Psoas muscle (tissue), 7 donors: ENCODE measurements at regions not wholly inside any gene's neighbourhood (a gene's known extent, or its start where the extent isn't known, plus 50 kb on each side); places are given as distances from the start of the nearest gene placed in this dataset.

ENCODE experiments used
- ATAC-seq, 4 donors: fragments of 200-7000 bp; cut with Tn5 transposase; one replicate each; pipeline ENCODE4 v1.9.1; 2020; ENCODE audit warnings: moderate library complexity in 3 of 4, mild to moderate bottlenecking in 2 of 4
- DNase-seq, 2 donors: peaks; one replicate each; pipeline ENCODE4 v3.0.0-alpha.2; 2020
- H3K27ac ChIP-seq: fragments of 200-600 bp; one replicate; pipeline ENCODE4 v1.8.0; 2022
- H3K27me3 ChIP-seq, 3 donors: fragments of 200-600 bp in 1 of 3; one replicate each; pipeline versions ENCODE4 v1.6.1 to v1.8.0; 2013 to 2022; ENCODE audit warnings: low read length in 2 of 3, mild to moderate bottlenecking in 2 of 3, moderate library complexity in 1 of 3; ENCODE audit not compliant: insufficient read depth in 3 of 3
- H3K36me3 ChIP-seq, 2 donors: fragments of 200-600 bp in 1 of 2; one replicate each; pipeline versions ENCODE4 v1.6.1 to v1.8.0; 2013 to 2022; ENCODE audit warnings: low read depth in 1 of 2, mild to moderate bottlenecking in 1 of 2, moderate library complexity in 1 of 2; ENCODE audit not compliant: insufficient read depth in 1 of 2
- H3K4me1 ChIP-seq: fragments of 200-600 bp; one replicate; pipeline ENCODE4 v1.8.0; 2022
- H3K4me3 ChIP-seq: fragments of 200-600 bp; one replicate; pipeline ENCODE4 v1.8.0; 2022; ENCODE audit warnings: mild to moderate bottlenecking
- H3K9me3 ChIP-seq: fragments of 200-600 bp; one replicate; pipeline ENCODE4 v1.8.0; 2022
- CTCF ChIP-seq: fragments of 200-600 bp; IDR thresholded peaks from one replicate; pipeline ENCODE4 v1.8.0; 2022; ENCODE audit warnings: antibody characterized with exemption
- WGBS, 3 donors: extraction: QIAGEN DNeasy Blood & Tissue Kit; methylation state at CpG; one replicate each; pipeline versions ENCODE4 v1.1.6 to v1.1.7; 2013; 5-methylcytosine and 5-hydroxymethylcytosine counted together
- intact Hi-C, 2 donors: fragments of 100-400 bp; cut with DNase I; formaldehyde crosslinking; loops; one replicate each; pipeline versions ENCODE4 v1.11.0 to v1.14.2; 2022
- donor health status: healthy with polysubstance abuse.
- donor health status: DM: no; HTN: no; CAD: no; lungs with moderate emphysema.
- donor health status: Bipolar disorder and iron deficiency.
- donor health status: healthy.
- donor health status: DM: yes; HTN: yes; CAD: no.
- donor health status: DM: no; HTN: no; CAD: no.
- donor health status: DM: yes; HTN: yes; CAD: no.

GRCh38 chr1:83571536-83571935 is 427.4 kb downstream of the TTLL7 start:
- 88 to 96% (median 90%) methylated on average over 3 of the region's 3 CpGs for WGBS, 3 donors
- no peaks in the 10 kb centered on the region for H3K4me1 ChIP-seq
- DNase-seq: no peak
- no peaks in the 10 kb centered on the region for H3K27me3 ChIP-seq
- H3K9me3 ChIP-seq: no peaks in the 10 kb centered on the region
- TF ChIP-seq CTCF: no peak
- no peak overlapping the region for H3K4me3 ChIP-seq
- H3K27ac ChIP-seq: no peak overlapping the region
- intact Hi-C loops: no loop called here
- no peaks in the 10 kb centered on the region for H3K36me3 ChIP-seq
- ATAC-seq: no peak

- WGBS, 3 donors: 85 to 92% (median 85%) methylated on average over 2 of the region's 2 CpGs
- no peaks in the 10 kb centered on the region for H3K27me3 ChIP-seq
- H3K36me3 ChIP-seq: no peaks in the 10 kb centered on the region
- DNase-seq: no peak
- H3K4me1 ChIP-seq: no peaks in the 10 kb centered on the region
- intact Hi-C loops: no loop called here
- no peak for ATAC-seq
- H3K4me3 ChIP-seq: no peak overlapping the region
- no peaks in the 10 kb centered on the region for H3K9me3 ChIP-seq
- no peak for TF ChIP-seq CTCF
- H3K27ac ChIP-seq: no peak overlapping the region
Observed at GRCh38 chr1:83561346-83561745, 437.6 kb downstream of the TTLL7 start.

- no peaks in the 10 kb centered on the region for H3K27me3 ChIP-seq
- no peak for ATAC-seq
- H3K9me3 ChIP-seq: no peaks in the 10 kb centered on the region
- no peaks in the 10 kb centered on the region for H3K36me3 ChIP-seq
- no peak overlapping the region for H3K4me3 ChIP-seq
- WGBS, 3 donors: 46 to 62% (median 50%) methylated on average over 7 of the region's 7 CpGs
- TF ChIP-seq CTCF: no peak
- intact Hi-C loops: no loop called here
- no peaks in the 10 kb centered on the region for H3K4me1 ChIP-seq
- H3K27ac ChIP-seq: no peak overlapping the region
- DNase-seq: no peak
Observed at GRCh38 chr1:83559129-83559840, 439.6 kb downstream of the TTLL7 start.

- ATAC-seq (no peak), DNase-seq (no peak)
- Histone ChIP-seq H3K4me1 (no peaks in the 10 kb centered on the region), H3K36me3 (no peaks in the 10 kb centered on the region), H3K9me3 (no peaks in the 10 kb centered on the region), H3K27me3 (no peaks in the 10 kb centered on the region), H3K4me3 (no peak overlapping the region), H3K27ac (no peak overlapping the region)
- 47 to 60% (median 56%) methylated on average over 8 of the region's 8 CpGs for WGBS, 3 donors
- intact Hi-C loops: no loop called here
- TF ChIP-seq CTCF: no peak
Observed at GRCh38 chr1:83555871-83556270, 443.1 kb downstream of the TTLL7 start.

- ATAC-seq (no peak), DNase-seq (no peak)
- no peak overlapping the region for H3K4me3 ChIP-seq
- H3K4me1 ChIP-seq: no peaks in the 10 kb centered on the region
- H3K27me3 ChIP-seq: no peaks in the 10 kb centered on the region
- TF ChIP-seq CTCF: no peak
- no peaks in the 10 kb centered on the region for H3K9me3 ChIP-seq
- no peak overlapping the region for H3K27ac ChIP-seq
- WGBS, 3 donors: 6 to 22% (median 12%) methylated on average over 6 of the region's 6 CpGs
- intact Hi-C loops: no loop called here
- no peaks in the 10 kb centered on the region for H3K36me3 ChIP-seq
Observed at GRCh38 chr1:83554174-83554573, 444.8 kb downstream of the TTLL7 start.
